ENCODE measurements at regions not wholly inside any gene's neighbourhood (a gene's known extent, or its start where the extent isn't known, plus 50 kb on each side); places are given as distances from the start of the nearest gene placed in this dataset.

DNA sequence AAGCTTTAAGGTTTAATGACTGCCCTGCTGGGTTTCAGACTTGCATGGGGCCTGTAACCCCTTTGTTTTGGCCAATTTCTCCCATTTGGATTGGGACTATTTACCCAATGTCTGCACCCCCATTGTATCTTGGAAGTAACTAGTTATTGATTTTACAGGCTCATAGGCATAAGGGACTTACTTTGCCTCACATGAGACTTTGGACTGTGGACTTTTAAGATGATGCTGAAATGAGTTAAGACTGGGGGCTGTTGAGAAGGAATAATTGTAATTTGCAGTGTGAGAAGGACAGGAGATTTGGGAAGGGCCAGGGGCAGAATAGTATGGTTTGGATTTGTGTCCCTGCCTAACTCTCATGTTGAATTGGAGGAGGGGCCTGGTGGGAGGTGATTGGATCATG is 260.7 kb downstream of the SNCA start:
- Histone ChIP-seq H3K36me3 (no peaks in the 10 kb centered on the region), H3K4me1 (no peaks in the 10 kb centered on the region), H3K27ac (no peak overlapping the region), H3K27me3 (no peaks in the 10 kb centered on the region), H3K4me3 (no peak overlapping the region), H3K9me3 (no peaks in the 10 kb centered on the region)
- TF ChIP-seq EP300 (IDR thresholded peaks at IDR 0.05) (no peak), POLR2AphosphoS5 (IDR thresholded peaks at IDR 0.05) (no peak), POLR2A (IDR thresholded peaks at IDR 0.05) (no peak)
- TF ChIP-seq, protein P1, sequence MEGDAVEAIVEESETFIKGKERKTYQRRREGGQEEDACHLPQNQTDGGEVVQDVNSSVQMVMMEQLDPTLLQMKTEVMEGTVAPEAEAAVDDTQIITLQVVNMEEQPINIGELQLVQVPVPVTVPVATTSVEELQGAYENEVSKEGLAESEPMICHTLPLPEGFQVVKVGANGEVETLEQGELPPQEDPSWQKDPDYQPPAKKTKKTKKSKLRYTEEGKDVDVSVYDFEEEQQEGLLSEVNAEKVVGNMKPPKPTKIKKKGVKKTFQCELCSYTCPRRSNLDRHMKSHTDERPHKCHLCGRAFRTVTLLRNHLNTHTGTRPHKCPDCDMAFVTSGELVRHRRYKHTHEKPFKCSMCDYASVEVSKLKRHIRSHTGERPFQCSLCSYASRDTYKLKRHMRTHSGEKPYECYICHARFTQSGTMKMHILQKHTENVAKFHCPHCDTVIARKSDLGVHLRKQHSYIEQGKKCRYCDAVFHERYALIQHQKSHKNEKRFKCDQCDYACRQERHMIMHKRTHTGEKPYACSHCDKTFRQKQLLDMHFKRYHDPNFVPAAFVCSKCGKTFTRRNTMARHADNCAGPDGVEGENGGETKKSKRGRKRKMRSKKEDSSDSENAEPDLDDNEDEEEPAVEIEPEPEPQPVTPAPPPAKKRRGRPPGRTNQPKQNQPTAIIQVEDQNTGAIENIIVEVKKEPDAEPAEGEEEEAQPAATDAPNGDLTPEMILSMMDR (IDR thresholded peaks at IDR 0.05) = no peak
- DNase-seq (ENCODE audit: low spot score in 2 of 2) = no peak

DNA sequence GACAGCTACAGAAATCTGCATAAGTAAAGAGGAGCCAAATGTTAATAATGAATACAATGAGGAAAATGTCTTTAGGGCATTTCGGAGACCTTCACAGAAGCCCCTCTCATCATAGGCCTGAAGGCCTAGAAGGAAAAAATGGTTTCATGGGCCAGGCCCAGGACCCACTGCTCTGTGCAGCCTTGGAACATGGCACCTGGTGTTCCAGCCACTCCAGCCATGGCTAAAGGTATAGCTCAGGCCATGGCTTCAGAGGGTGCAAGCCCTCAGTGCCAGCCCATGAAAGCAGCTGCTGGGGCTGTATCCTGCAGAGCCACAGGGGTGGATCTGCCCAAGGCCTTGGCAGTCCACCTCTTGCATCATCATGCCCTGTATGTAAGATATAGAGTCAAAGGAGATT is 261.1 kb downstream of the SNCA start:
- H3K9me3 ChIP-seq = no peaks in the 10 kb centered on the region
- 89% methylated on average over 1 of the region's 1 CpG for WGBS
- no peak overlapping the region for H3K27ac ChIP-seq
- H3K27me3 ChIP-seq = no peaks in the 10 kb centered on the region
- DNase-seq (ENCODE audit: low spot score in 2 of 2) = no peak
- H3K36me3 ChIP-seq = no peaks in the 10 kb centered on the region
- H3K4me1 ChIP-seq = no peaks in the 10 kb centered on the region
- H3K4me3 ChIP-seq = no peak overlapping the region
- TF ChIP-seq EP300 (IDR thresholded peaks at IDR 0.05) = no peak
- no peak for TF ChIP-seq POLR2AphosphoS5 (IDR thresholded peaks at IDR 0.05)
- TF ChIP-seq POLR2A (IDR thresholded peaks at IDR 0.05) = no peak
- TF ChIP-seq, protein P1 (IDR thresholded peaks at IDR 0.05) = no peak

DNA sequence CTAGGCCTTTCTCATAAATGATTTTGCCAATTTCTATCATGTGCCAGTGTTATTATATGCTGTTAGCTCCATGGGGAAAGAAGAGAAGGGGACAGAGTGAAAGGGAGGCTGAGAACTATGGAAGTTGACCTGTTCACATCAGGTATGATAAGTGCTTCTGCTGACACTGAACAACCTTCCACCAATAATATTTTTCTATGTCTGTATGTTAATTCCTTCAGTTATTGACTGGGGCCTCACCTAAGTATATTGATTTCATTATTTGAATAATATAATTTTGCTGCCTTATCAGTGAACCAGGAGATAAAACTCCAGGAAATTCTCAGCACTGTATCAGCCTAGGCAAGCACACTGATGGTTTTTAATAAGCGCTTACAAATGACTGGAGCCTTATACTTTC is 262.8 kb downstream of the SNCA start:
- 97% methylated on average over 1 of the region's 1 CpG for WGBS

DNA sequence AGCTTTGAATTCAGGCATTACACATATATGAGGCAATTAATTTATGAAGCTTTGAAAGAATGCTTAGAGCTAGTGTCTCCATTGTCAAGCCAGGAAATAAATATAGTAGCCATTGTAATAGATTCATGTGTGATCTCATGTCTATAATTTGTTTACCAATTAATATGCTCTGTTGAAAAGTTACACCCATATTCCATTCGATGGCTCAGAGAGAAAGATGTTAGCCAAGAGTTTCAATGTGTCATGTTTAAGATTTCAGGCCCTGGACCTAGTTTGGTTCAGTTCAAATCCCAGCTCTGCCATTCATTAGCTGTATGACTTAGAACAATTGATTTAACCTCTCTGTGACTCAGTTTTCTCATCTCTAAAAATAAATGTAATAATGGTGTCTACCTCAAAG is 263.3 kb downstream of the SNCA start:
- DNase-seq (ENCODE audit: low spot score in 2 of 2) = no peak
- Histone ChIP-seq H3K27me3 (no peaks in the 10 kb centered on the region), H3K9me3 (no peaks in the 10 kb centered on the region), H3K27ac (no peak overlapping the region), H3K36me3 (no peaks in the 10 kb centered on the region), H3K4me1 (no peaks in the 10 kb centered on the region), H3K4me3 (no peak overlapping the region)
- TF ChIP-seq EP300 (IDR thresholded peaks at IDR 0.05) (no peak), POLR2AphosphoS5 (IDR thresholded peaks at IDR 0.05) (no peak), POLR2A (IDR thresholded peaks at IDR 0.05) (no peak)
- TF ChIP-seq, protein P1 (IDR thresholded peaks at IDR 0.05) = no peak
- 28% methylated on average over 1 of the region's 1 CpG for whole genome bisulfite sequencing

More for the DNA sequence above, 262.8 kb downstream of the SNCA start:
- no peaks in the 10 kb centered on the region for H3K9me3 ChIP-seq
- no peak overlapping the region for H3K27ac ChIP-seq
- no peaks in the 10 kb centered on the region for H3K27me3 ChIP-seq
- DNase-seq (ENCODE audit: low spot score in 2 of 2) = no peak
- no peak for TF ChIP-seq EP300 (IDR thresholded peaks at IDR 0.05)
- TF ChIP-seq, protein P1 (IDR thresholded peaks at IDR 0.05) = no peak
- TF ChIP-seq POLR2AphosphoS5 (IDR thresholded peaks at IDR 0.05) = no peak
- TF ChIP-seq POLR2A (IDR thresholded peaks at IDR 0.05) = no peak
- H3K4me1 ChIP-seq = no peaks in the 10 kb centered on the region
- no peak overlapping the region for H3K4me3 ChIP-seq
- no peaks in the 10 kb centered on the region for H3K36me3 ChIP-seq

DNA sequence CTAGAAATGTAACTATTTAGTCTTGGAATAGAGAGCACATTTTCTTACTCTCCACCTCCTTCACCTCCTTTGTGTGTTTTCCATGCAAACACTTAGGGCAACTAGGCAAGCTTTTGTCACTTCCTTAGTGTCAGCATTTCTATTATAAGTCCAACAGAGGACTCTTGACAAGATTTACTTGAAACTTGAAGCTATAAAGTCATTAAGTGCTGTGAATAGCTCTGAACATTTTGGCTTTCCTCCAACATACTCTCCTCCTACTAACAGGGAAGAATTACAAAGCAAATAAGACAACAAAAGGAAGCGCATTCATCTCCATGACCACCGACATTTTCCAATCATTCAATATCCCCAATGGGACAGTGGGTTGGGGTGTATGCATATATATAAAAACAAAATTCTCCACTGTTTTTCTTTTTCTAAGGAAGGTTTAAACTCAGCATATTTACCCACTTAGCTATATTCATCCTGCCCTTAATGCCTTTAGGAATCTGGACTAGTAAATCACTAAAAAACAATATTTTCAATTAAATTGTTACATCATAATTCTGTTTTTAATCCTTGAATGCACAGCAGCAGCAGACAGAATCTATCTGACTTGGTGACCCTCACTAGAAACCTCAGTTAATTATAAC is 264.6 kb downstream of the SNCA start:
- no peak for DNase-seq (ENCODE audit: low spot score in 2 of 2)
- Histone ChIP-seq H3K27me3 (no peaks in the 10 kb centered on the region), H3K36me3 (no peaks in the 10 kb centered on the region), H3K4me3 (no peak overlapping the region), H3K9me3 (no peaks in the 10 kb centered on the region), H3K4me1 (no peaks in the 10 kb centered on the region), H3K27ac (no peak overlapping the region)
- WGBS = 56% methylated on average over 2 of the region's 2 CpGs
- TF ChIP-seq EP300 (IDR thresholded peaks at IDR 0.05) (no peak), POLR2A (IDR thresholded peaks at IDR 0.05) (no peak), POLR2AphosphoS5 (IDR thresholded peaks at IDR 0.05) (no peak)
- TF ChIP-seq, protein P1 (IDR thresholded peaks at IDR 0.05) = no peak
